HCEC 1CT (cell line): ENCODE measurements at regions not wholly inside any gene's neighbourhood (a gene's known extent, or its start where the extent isn't known, plus 50 kb on each side); places are given as distances from the start of the nearest gene placed in this dataset.

Experiments used
- DNase-seq: peaks from one replicate; pipeline ENCODE4 v3.0.0-alpha.2; 2017

GRCh38 chr14:89625731-89626232, 208.7 kb upstream of the FOXN3 start:
- DNase-seq, result no peak

DNA sequence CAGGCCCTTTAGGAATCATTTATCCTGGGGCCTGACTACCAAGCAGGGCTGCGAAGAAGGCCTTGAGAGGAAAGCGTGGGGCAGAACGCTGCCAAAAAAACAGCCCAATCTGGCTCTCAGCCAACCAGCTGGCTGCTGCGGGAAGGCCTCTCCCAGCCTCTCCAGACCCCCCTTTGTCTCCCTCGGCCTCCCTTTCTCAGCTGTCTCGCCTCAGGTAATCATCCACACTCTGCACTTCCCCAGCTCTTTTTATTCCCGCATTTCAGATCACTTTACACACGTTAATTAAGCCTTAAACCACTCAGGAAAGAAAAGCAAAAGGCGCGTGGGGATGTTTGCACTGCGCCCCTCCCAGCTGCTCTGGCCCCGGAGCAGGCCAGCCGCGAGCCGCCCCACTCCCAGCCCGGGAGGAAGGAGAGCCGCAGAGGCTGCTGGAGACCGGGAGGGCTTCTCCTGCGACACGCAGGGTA, 208.2 kb upstream of the FOXN3 start:
- no peak for DNase-seq

DNA sequence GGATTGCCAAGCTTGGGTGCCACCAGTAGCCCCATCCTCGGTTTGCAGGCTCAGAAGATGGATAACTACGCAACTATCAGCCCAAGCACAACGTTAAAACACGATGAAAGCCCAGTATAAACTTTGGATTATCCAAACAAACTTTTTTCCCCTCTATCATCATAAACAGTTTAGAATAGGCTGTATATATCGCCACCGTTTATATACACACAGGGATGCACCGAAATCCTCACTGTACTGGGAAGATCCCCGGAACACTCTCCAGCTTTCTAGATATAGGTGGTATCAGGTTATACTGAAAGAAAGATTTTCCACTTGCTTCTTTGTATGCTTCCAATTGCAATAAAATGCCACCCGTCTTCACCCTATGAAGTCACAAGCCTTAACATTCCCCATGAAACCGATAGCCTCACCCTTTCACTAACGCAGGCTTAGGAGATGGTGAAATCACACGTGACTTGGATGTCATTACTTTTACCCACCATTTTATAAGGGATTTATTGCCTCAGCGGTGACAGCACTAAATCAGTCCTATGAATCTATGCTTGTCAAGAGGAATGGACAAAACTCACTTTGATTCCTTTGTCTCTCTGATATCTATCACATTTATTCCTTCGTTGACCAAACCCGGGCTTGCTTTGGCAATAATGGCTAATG, 207.6 kb upstream of the FOXN3 start:
- no peak for DNase-seq

GRCh38 chr14:89621791-89622638, 205.0 kb upstream of the FOXN3 start:
- no peak for DNase-seq

GRCh38 chr14:89621009-89621421, 204.0 kb upstream of the FOXN3 start:
- no peak for DNase-seq

DNA sequence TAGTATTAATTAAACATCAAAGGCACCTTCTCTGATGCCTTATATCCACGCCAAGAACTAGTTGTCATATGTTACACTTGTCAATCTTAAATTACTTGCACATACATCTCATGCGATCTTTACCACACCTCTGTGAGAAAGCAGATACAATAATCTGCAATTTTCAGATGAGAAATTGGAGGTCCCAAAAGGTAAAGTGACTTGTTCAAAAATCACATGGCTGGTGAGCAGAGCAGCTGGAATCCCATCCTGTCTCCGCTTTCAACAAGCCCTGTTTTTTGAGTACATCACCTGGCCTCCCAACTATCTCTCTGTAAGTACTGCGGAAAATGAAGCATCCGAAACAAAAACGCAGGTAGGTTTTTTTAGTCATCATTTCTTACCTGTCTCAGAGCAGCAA, 203.4 kb upstream of the FOXN3 start:
- DNase-seq, result no peak

GRCh38 chr14:89619596-89619995, 202.6 kb upstream of the FOXN3 start:
- no peak for DNase-seq

DNA sequence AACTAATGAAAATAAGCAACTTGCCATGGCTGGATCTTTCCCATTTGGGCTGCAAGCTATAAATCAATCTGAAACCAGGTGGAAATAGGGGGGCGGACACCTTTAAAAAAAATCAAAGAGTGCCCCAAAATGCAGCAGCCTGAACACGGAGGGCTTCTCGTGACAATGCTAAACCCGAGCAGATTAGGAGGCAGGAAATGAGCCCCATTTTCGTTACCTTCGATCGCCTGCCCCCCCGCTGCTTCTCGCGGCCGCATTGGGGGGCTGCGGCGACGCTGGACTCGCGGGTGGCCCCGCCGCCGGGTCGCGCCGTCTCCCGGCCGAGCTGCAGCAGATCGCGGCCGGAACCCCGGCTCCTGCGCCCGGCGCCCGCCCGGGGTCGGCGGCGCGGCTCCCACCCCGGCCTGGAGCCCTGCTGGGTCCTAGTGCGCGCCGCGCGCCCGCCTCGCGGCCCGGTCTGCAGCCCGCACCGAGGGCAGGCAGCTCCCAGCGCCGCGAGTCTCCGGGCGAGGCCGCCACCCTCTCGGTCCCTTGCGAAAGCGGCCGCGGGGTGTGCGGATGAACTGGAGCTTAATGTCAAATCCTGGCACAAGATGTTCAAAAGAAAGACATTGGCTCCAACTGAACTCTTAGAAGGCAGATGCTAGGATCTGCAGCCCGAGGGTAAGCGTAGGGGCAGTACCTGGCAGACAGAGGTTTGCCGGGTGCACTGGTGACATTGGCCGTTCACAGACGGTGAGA, 201.9 kb upstream of the FOXN3 start:
- DNase-seq, result peak; percentile 72

DNA sequence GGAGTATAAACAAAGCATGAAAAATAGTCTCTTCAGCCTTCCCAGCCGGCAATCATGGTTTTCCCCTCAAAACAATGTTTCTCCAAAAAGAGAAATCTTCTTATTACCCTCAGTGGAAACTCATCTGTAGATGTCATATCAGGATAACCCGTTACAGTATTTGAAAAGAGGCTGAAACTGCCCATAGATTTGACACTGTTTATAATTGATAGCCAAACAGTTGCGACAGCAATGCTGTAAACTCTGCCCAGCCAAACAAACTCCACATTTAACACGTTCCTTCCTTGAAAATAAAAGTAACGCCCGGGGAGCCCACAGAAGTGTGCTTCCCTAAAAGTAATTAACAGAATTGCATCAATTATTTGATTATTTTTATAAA, 201.3 kb upstream of the FOXN3 start:
- peak; percentile 17 for DNase-seq

- DNase-seq, result peak; percentile 43
Observed at GRCh38 chr14:89617481-89618329, 200.7 kb upstream of the FOXN3 start.

DNA sequence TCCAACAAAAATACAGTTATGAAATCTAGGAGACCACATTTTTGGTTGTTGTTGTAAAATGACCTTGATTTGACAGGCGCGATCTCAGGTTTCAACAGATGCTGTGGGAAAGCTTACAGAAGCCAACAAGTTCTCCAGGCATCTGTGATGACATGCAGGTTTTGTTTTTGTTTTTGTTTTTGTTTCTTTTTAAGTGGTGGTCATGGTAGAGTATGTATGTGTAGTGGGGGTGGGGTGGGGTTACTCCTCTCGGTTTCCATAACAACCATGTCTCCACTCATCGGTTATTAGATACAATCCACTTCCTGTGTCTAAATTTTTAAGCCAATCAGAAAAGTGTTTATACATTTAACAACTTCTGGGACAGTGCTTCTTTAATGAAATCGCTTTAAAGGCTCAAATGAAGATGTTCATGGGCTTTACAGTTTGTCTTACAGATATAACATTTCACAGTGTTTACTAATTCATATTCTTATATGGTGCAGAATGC, 199.9 kb upstream of the FOXN3 start:
- DNase-seq, result no peak

DNA sequence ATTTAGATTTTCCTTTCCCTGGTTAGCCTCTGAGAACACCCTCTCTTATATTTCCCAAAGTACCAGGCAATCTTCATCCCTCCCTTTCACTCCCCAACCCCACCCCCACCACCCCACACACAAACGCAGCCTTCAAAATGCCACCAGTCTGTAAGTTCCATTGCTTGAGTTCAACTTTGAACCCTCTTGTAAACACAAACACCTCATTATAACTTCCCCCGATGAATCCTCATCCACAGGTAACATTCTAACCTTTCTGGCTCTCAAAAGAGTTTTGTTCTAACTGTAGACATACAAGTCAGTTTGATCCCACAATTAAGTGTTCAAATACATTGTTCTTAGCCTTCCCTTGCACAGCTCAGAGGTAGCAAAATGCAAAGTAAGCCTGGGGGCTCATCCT, 199.4 kb upstream of the FOXN3 start:
- no peak for DNase-seq

GRCh38 chr14:89615421-89615820, 198.4 kb upstream of the FOXN3 start:
- DNase-seq, result no peak

GRCh38 chr14:89614009-89614691, 197.1 kb upstream of the FOXN3 start:
- DNase-seq, result no peak

DNA sequence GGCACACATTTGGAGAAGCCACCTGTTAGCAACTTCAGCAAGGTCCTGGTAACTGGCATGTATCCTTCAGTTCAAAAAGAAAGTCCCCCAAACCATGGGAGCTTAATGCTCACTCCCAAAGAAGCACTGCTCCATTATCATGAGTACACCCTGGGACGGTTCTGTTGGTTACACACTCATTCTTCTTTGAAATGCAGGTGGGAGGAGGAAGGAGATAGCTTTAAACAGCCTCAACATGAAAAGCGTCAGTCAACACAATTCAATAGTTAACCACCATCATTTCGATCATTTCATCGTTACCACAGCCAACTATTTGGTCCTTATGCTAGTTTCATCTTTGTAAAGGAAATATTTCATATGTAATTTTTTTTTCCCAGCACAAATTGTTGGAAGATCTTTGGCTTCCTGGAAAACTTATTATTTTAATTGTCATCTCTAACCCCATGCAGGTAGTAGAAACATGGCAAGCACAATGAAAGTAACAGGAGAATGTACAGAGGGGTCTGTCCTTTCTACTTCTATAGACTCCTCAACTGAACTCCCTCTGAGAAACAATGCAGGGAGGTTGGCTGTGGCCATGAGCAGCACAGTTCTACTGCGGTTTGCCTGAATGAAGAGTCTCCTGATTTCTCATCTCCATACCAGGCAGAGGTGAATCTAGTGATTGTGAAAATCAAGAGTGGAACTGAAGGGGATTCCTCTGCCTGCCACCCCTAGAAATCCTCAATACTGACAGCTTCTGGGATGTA, 196.4 kb upstream of the FOXN3 start:
- no peak for DNase-seq

GRCh38 chr14:89609500-89610100, 192.6 kb upstream of the FOXN3 start:
- no peak for DNase-seq

GRCh38 chr14:89607453-89607852, 190.4 kb upstream of the FOXN3 start:
- no peak for DNase-seq

DNA sequence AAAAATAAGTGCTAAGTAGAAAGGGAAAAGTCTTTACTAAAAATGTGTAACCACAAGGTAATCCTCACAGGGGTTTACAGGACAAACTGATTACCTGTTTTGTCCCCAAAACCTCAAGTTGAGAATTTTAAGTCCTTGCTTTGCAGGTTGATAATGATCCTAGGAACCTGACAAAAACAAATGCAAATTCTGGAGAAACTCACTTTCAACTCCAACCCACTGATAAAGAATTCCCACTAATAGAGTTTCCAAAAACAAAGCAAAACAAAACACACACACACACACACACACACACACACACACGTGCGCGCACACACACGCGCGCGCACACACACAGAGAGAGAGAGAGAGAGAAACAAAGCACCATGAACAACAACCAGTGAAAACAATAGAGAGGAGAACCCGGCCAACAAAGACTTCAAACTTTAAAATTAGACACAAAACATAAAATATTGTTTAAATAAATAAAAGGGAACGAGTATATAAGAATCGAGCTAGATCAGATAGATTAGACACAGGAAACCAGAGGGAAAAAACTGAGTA, 187.0 kb upstream of the FOXN3 start:
- DNase-seq, result no peak

- DNase-seq, result no peak
Observed at GRCh38 chr14:89600950-89601826, 184.2 kb upstream of the FOXN3 start.
